HEK293T (cell line): ENCODE measurements at regions not wholly inside any gene's neighbourhood (a gene's known extent, or its start where the extent isn't known, plus 50 kb on each side); places are given as distances from the start of the nearest gene placed in this dataset.

Source experiments
- FOXA1 ChIP-seq: fragments of 450-650 bp; IDR thresholded peaks from 2 replicates; pipeline ENCODE4 v1.6.1; 2016; ENCODE audit warnings: mild to moderate bottlenecking
- FOXK2 ChIP-seq: fragments of 450-650 bp; IDR thresholded peaks from 2 replicates; pipeline ENCODE4 v1.6.1; 2016; ENCODE audit warnings: mild to moderate bottlenecking

DNA sequence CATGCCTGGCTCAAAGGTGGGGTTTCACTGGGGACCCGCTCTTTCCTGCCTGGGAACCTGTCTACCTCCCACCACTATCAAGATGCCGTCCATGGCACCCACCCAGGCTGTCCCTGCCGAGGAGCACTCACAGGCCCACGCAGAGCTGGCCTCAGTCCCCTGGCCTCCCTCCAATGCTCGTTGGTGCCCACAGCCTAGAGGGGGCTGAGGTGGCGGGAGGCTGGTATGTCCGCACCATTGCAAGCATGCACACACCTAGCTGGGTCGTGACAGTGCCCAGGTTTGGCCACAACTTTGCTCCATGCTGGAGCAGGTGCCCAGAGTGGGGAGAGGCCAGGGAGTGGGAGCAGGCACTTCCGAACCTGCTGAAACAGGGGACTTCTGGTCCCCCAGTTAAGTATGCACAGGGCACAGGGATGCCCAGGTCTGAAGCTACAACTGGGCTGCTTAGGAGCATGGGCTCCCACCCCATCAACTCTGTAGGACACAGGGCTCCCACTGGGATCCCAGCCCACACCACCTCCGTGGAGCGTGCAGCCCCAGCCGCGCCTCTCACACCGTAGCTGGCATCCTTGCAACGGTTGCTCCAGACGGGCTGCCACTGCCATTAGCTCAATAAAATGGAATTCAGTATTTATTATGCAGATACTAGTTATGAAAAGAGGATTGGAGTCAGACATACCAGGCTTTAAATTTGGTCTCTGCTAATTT, 1376.1 kb upstream of the TENM3 start:
- TF ChIP-seq FOXA1 (no peak), FOXK2 (no peak)
